Suprapubic skin (tissue), 3 donors: ENCODE measurements at regions not wholly inside any gene's neighbourhood (a gene's known extent, or its start where the extent isn't known, plus 50 kb on each side); places are given as distances from the start of the nearest gene placed in this dataset.

Experiments used
- EP300 ChIP-seq: sonication (generic); formaldehyde crosslinking; IDR thresholded peaks from one replicate; pipeline ENCODE4 v1.6.1; 2017; ENCODE audit warnings: antibody characterized with exemption
- POLR2A ChIP-seq, 2 donors: fragments of 450-650 bp; IDR thresholded peaks; one replicate each; pipeline ENCODE4 v1.6.1; 2017; ENCODE audit warnings: antibody characterized with exemption in 2 of 2, mild to moderate bottlenecking in 2 of 2, moderate library complexity in 2 of 2
- TF ChIP-seq, protein P1 (sequence below), 2 donors: fragments of 200-600 bp in 1 of 2; fragments of 450-650 bp in 1 of 2; sonication (generic) in 1 of 2; IDR thresholded peaks; one replicate each; pipeline ENCODE4 v1.5.1; 2016 to 2019; ENCODE audit warnings: antibody characterized with exemption in 2 of 2, mild to moderate bottlenecking in 1 of 2, moderate library complexity in 1 of 2

DNA sequence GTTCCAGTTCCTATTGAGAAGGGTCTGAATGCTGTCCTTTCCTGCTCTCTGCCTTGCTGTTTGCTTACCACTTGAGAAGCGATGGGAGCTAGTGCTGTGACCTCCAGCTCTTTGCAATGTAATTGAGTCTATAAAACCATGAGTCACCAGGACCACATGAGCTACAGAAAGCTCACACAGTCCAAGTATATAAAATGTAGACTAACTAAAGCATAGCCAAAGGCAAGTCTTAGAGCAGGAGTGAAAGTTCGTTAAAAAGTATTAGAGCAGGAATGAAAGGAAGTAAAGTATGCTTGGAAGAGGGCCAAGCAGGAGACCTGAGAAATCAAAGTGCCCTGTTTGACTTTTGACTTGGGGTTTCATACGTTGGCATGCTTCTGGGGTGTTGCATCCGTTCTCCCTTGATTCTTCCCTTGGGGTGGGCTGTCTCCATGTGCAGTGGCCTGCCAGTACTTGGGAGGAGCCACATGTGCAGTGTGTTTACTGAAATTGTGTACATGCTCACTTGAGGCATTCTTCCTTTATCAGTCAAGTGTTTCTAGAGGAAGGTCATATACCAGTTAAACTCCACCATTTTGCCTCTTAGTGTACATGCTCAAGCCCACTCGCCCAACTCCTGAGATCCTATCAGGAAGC lies 71.3 kb upstream of the KIT start:
- TF ChIP-seq, protein P1, sequence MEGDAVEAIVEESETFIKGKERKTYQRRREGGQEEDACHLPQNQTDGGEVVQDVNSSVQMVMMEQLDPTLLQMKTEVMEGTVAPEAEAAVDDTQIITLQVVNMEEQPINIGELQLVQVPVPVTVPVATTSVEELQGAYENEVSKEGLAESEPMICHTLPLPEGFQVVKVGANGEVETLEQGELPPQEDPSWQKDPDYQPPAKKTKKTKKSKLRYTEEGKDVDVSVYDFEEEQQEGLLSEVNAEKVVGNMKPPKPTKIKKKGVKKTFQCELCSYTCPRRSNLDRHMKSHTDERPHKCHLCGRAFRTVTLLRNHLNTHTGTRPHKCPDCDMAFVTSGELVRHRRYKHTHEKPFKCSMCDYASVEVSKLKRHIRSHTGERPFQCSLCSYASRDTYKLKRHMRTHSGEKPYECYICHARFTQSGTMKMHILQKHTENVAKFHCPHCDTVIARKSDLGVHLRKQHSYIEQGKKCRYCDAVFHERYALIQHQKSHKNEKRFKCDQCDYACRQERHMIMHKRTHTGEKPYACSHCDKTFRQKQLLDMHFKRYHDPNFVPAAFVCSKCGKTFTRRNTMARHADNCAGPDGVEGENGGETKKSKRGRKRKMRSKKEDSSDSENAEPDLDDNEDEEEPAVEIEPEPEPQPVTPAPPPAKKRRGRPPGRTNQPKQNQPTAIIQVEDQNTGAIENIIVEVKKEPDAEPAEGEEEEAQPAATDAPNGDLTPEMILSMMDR (IDR thresholded peaks at IDR 0.05): no peak
- no peak for TF ChIP-seq POLR2A (IDR thresholded peaks at IDR 0.05)
- TF ChIP-seq EP300: no peak
